Loucy (cell line): ENCODE measurements at regions not wholly inside any gene's neighbourhood (a gene's known extent, or its start where the extent isn't known, plus 50 kb on each side); places are given as distances from the start of the nearest gene placed in this dataset.

Experiments used
- H2AFZ ChIP-seq: fragments of 200-600 bp; sonication (generic); 2 replicates; pipeline ENCODE4 v1.6.0; 2016; ENCODE audit warnings: antibody characterized with exemption, mild to moderate bottlenecking, low read length, moderate library complexity
- H3F3A ChIP-seq: fragments of 200-600 bp; 2 replicates; pipeline ENCODE4 v1.6.0; 2016; ENCODE audit warnings: antibody characterized with exemption, low read depth, mild to moderate bottlenecking
- H3K27me3 ChIP-seq: fragments of 200-600 bp; sonication (generic); 2 replicates; pipeline ENCODE4 v1.6.1; 2014; ENCODE audit warnings: low read length, mild to moderate bottlenecking; ENCODE audit not compliant: insufficient read depth, poor library complexity, severe bottlenecking
- H3K36me3 ChIP-seq: fragments of 200-600 bp; sonication (generic); 2 replicates; pipeline ENCODE4 v1.6.1; 2016; ENCODE audit warnings: low read length; ENCODE audit not compliant: insufficient read depth
- H3K4me1 ChIP-seq: fragments of 200-600 bp; sonication (generic); 2 replicates; pipeline ENCODE4 v1.5.1; 2014; ENCODE audit warnings: low read length, mild to moderate bottlenecking; ENCODE audit not compliant: insufficient read depth, poor library complexity, severe bottlenecking
- H3K4me2 ChIP-seq: fragments of 200-600 bp; sonication (generic); 2 replicates; pipeline ENCODE4 v1.6.0; 2014; ENCODE audit warnings: antibody characterized with exemption, low read length, low read depth, mild to moderate bottlenecking; ENCODE audit not compliant: poor library complexity, severe bottlenecking
- H3K4me3 ChIP-seq: fragments of 200-600 bp; sonication (generic); 2 replicates; pipeline ENCODE4 v1.5.1; 2014; ENCODE audit warnings: low read length, mild to moderate bottlenecking, mixed read lengths; ENCODE audit not compliant: poor library complexity, severe bottlenecking
- H3K79me2 ChIP-seq: fragments of 200-600 bp; sonication (generic); 2 replicates; pipeline ENCODE4 v1.6.1; 2014; ENCODE audit warnings: low read length; ENCODE audit not compliant: insufficient read depth
- H3K9ac ChIP-seq: fragments of 200-600 bp; sonication (generic); 2 replicates; pipeline ENCODE4 v1.6.0; 2014; ENCODE audit warnings: mild to moderate bottlenecking, low read depth, low read length, moderate library complexity; ENCODE audit not compliant: poor library complexity, severe bottlenecking
- H3K9me2 ChIP-seq: fragments of 200-600 bp; sonication (generic); replicated peaks from 2 replicates; pipeline ENCODE4 v1.6.1; 2016; ENCODE audit warnings: low read depth, low read length, mixed read lengths
- H3K9me3 ChIP-seq: fragments of 200-600 bp; sonication (generic); 2 replicates; pipeline ENCODE4 v1.6.1; 2014; ENCODE audit warnings: mild to moderate bottlenecking, antibody characterized with exemption, low read length, low read depth; ENCODE audit not compliant: insufficient read depth
- H4K20me1 ChIP-seq: fragments of 200-600 bp; sonication (generic); 2 replicates; pipeline ENCODE4 v1.6.0; 2014; ENCODE audit warnings: antibody characterized with exemption, low read length, mild to moderate bottlenecking; ENCODE audit not compliant: insufficient read depth, poor library complexity, severe bottlenecking
- EZH2phosphoT487 ChIP-seq: fragments of 200-600 bp; IDR thresholded peaks from 2 replicates; pipeline ENCODE4 v1.6.1; 2018; ENCODE audit warnings: antibody characterized with exemption, mild to moderate bottlenecking, moderate library complexity, borderline replicate concordance
- TF ChIP-seq, protein P1 (sequence below): fragments of 200-600 bp; sonication (generic); conservative IDR thresholded peaks from 2 replicates; pipeline ENCODE4 v1.5.1; 2014; ENCODE audit warnings: mild to moderate bottlenecking, antibody characterized with exemption, low read length

DNA sequence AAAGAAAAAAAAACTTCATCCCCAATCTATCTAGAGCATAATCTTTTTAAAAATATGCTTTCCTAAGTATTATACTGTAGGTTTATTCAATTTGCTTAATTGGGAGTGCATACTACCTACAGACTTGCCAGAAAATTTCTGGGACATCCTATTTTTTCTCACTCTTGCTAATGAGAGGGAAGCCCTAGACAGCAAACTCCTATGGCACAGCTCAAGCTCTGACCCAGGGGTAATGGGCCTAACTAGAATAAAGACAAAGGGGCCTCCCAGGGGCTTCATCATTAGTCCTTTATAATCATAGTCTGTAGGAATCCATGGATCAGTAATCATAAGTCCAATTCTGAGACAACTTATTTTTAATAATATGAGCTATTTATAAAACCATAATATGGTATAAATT is 142.6 kb upstream of the ITGA4 start:
- Histone ChIP-seq H3K9ac (peak overlapping the region; percentile 51), H3F3A (no peaks in the 10 kb centered on the region), H3K4me2 (peak overlapping the region; percentile 42)

DNA sequence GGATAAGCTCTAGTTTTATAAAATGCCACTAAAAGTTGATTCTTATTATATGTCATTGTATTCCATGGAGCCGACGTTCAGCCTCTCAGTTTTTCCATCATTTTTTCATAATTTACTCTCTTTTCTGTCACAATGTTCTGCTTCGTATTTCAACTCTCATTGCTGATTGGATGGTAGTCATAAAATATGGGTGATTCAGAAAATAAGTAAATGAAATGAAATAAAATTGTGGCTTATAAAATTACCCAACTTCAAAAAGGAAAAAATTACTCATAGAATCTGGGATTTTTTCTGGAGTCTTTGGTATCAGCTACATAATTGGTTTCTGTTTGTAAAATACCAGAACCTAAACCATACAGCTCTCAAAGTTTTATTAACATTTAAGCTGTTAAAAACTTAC is 139.7 kb upstream of the ITGA4 start:
- TF ChIP-seq, protein P1, sequence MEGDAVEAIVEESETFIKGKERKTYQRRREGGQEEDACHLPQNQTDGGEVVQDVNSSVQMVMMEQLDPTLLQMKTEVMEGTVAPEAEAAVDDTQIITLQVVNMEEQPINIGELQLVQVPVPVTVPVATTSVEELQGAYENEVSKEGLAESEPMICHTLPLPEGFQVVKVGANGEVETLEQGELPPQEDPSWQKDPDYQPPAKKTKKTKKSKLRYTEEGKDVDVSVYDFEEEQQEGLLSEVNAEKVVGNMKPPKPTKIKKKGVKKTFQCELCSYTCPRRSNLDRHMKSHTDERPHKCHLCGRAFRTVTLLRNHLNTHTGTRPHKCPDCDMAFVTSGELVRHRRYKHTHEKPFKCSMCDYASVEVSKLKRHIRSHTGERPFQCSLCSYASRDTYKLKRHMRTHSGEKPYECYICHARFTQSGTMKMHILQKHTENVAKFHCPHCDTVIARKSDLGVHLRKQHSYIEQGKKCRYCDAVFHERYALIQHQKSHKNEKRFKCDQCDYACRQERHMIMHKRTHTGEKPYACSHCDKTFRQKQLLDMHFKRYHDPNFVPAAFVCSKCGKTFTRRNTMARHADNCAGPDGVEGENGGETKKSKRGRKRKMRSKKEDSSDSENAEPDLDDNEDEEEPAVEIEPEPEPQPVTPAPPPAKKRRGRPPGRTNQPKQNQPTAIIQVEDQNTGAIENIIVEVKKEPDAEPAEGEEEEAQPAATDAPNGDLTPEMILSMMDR, result no peak
- no peak for TF ChIP-seq EZH2phosphoT487
- Histone ChIP-seq H3K9ac (no peak overlapping the region), H3K79me2 (no peaks in the 10 kb centered on the region), H3K36me3 (no peaks in the 10 kb centered on the region), H3K4me1 (peaks cover 53% of the 10 kb centered on the region), H3K27me3 (no peaks in the 10 kb centered on the region), H3K9me3 (no peaks in the 10 kb centered on the region), H4K20me1 (no peaks in the 10 kb centered on the region), H3F3A (no peaks in the 10 kb centered on the region), H3K9me2 (no peaks in the 10 kb centered on the region), H2AFZ (no peak overlapping the region), H3K4me2 (no peak overlapping the region), H3K4me3 (no peak overlapping the region)

More for the DNA sequence above, 142.6 kb upstream of the ITGA4 start:
- Histone ChIP-seq H3K9me3 (no peaks in the 10 kb centered on the region), H4K20me1 (no peaks in the 10 kb centered on the region), H3K79me2 (no peaks in the 10 kb centered on the region), H3K4me3 (peak overlapping the region; percentile 5), H2AFZ (no peak overlapping the region; the same call in 1 of the 2 replicates), H3K27me3 (no peaks in the 10 kb centered on the region), H3K4me1 (peaks cover 59% of the 10 kb centered on the region), H3K36me3 (no peaks in the 10 kb centered on the region), H3K9me2 (no peaks in the 10 kb centered on the region)
- TF ChIP-seq EZH2phosphoT487, result no peak
- TF ChIP-seq, protein P1, result no peak

DNA sequence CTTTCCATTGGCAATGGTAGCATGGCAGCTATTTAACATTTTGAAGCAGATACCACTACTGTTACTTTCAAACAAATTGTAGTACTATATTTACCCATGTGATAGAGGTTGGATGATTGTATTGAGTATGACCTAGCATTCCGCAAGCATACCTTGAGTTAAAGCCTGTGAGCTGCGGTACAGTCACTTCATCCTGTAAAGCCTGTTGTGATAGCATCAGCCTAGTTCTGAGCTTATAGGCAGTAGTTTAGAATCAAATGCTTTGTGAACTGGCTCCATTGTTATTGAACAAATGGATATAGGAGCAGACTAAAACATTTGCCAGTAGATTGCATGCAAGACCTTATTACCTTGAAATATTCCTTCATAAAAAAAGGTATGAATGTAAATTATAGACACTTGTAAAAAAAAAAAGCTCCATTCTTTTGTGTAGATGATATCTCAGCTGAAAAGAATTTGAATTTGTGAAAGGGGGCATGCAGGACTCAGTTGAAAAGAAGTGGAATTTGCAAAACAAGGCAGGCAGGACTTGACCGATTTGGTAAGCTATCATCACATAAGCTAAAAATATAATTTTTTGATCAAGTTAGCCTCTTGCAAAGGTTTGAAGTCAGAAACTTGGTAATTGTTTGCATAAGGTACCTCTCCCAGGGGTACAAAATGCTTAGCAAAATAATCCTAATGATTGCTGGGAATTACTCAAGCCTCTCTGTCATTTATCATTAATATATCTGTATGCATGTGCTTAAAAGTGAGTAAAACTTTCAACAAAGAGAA is 138.5 kb upstream of the ITGA4 start:
- Histone ChIP-seq H3K4me1 (peaks cover 42% of the 10 kb centered on the region), H4K20me1 (no peaks in the 10 kb centered on the region), H3F3A (no peaks in the 10 kb centered on the region), H3K36me3 (no peaks in the 10 kb centered on the region), H3K27me3 (no peaks in the 10 kb centered on the region), H3K9ac (no peak overlapping the region), H2AFZ (no peak overlapping the region), H3K9me2 (no peaks in the 10 kb centered on the region), H3K79me2 (no peaks in the 10 kb centered on the region), H3K9me3 (no peaks in the 10 kb centered on the region), H3K4me2 (no peak overlapping the region), H3K4me3 (no peak overlapping the region)
- no peak for TF ChIP-seq EZH2phosphoT487
- TF ChIP-seq, protein P1, result no peak
